ENCODE measurements at regions not wholly inside any gene's neighbourhood (a gene's known extent, or its start where the extent isn't known, plus 50 kb on each side); places are given as distances from the start of the nearest gene placed in this dataset.
"Not testable (repeated sequence)": the region's sequence is repeated elsewhere in the genome, so short reads cannot be mapped to it uniquely, and the experiment has no call there.

DNA sequence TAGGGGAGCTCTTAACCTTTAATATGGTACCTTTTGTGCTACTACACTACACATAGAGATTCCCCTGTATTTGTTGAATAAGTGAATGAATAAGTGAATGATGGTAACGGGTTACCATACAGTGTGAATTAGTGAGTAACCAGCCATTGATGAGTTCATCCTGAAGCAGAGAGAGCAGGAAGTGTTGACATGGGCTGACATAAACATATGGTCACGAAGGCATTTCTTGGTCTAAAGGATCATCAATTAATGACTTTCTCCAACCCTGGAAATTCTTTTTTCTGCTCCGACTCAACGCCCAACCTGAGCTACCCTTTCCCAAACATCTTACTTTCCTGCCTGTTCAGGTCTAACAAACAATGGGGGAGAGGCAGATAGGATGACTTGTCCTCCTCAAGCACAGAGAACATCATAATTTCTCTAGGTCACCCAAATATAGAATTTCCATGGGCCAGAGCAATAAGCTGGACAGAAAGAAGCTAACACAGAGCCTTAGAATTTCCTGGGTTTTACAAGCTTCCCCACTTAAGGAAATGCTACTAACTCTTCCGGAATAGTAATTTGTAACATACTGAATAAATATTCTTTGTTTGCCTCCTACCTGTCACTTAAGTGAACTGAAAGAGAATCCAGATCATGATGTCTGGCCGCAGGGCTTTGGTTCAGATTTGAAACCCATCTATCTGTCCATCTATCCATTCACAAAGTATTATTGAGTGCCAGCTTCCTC is 114.7 kb upstream of the NGF start:
- no peak for DNase-seq

DNA sequence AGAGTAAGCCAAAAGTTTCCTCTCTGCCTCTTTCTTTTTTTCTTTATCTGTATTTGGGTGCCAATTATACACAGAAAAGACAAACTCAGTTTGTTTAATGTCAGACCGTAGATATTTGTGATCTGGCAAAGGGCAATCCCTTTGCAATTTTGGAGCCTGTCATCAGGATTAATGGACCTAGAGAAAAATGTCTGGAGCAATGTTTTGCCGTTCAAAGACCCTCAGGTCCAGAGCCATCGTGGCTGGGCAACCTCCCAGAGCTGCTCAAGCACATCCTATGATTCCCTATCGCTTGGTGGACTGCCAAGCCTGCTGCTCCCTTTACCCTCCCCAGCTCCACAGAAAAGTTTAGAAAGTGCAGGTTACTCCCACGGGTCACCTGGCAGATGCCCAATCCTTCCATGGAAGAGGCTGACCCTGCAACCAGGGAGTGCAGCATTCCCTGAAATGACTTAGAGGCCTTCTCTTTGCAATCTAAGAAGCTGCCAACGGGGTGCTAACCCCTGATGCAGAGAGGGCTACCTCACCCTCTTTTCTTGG is 112.5 kb upstream of the NGF start:
- DNase-seq = no peak

DNA sequence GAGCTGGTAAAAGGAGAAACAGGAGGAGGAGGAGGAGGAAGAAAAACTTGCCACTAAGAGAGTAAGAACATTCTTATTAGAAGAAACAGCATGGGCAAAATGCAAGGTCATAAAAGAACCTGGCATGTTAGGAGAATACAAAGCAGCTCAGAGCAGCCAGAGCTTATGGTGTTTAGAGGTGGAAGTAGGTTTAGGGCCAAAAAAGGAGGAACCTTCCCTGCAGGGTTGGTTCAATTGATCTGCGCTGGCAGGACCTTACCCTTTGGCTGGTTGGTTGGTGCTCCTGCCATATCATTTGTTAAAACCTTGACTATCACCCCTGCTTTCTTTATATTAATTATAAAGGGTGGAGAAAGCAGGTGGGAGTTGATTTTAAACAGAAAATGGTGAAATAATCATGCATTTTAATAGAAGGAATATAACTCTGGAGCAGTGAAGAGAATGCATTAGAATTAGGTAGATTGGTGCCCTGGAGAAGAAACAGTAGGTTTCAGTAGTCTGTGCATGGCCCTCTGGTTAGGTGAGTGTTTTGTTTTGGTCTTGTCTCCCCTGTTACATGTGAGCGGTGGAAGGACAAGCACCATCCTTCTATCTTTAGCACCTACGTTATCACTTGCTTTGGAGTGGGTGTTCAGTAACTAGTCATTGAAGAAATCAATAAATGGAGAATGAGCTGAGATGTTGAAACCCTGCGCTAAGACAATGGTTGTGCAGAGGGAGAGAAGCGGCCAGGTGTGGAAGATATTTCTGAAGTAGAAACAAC is 110.4 kb upstream of the NGF start:
- DNase-seq = no peak

- no peak for DNase-seq
These were observed 109.6 kb upstream of the NGF start for GRCh38 chr1:115447672-115448071.

DNA sequence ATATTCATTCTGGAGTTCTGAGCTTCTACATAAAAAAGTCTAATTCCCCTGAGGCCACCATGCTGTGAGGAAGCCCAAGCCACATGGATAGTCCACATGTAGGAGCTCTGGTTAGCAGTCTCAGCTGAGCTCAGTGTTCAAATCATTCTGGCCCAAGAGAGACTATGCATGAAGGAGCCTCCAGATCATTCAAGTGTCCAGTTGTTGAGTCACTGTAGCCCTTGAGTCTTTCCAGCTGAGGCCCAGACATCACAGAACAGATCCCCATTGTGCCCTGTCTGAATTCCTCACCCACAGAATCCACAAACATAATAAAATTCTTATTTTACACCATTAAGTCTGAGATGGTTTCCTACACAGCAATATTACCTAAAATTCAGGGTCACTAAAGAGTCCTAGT is 107.0 kb upstream of the NGF start:
- no peak for DNase-seq

DNA sequence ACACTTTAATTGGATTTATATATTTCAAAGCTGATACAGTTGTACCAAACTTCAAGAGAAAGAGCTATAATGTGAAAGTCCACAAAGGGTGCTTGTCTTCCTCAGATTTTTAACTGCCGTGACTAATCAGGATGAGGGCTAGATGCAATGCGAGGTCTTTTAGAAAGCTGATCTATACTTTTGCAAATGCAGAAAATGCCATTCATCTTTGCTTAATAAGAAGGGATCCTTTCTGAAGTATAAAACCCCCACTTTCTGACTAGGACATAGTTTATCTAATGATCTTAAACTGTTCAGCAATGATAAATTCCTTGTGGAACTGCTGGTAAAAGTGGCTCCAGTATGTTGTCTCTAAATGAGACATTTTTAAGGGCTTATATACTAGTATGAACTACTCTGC is 102.7 kb upstream of the NGF start:
- no peak for DNase-seq

DNA sequence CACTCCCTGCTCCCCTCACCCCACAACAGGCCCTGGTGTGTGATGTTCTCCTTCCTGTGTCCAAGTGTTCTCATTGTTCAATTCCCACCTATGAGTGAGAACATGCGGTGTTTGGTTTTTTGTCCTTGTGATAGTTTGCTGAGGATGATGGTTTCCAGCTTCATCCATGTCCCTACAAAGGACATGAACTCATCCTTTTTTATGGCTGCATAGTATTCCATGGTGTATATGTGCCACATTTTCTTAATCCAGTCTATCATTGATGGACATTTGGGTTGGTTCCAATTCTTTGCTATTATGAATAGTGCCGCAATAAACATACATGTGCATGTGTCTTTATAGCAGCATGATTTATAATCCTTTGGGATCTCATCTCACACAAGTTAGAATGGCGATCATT is 101.5 kb upstream of the NGF start:
- DNase-seq = not testable (repeated sequence)

DNA sequence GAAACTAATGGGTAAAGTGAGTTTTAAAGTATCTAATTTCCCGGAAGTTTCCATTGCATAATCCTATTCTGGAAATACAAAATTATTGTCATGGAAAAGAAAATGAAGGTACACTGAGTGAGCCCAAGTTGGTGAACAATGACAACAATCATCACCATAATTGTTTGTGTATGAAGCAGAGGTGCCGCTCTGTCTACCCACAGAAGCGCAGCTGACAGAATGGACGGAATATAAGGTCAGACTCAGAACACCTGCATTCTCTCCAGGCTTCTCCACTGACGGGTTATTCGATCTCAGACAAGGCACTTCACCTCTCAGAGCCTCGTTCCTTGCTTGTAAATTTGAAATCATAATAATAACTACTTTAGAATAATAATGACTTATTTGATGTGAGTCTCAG is 99.1 kb upstream of the NGF start:
- peak in 1 of 2 experiments; percentile 5 for DNase-seq

GRCh38 chr1:115436596-115436995 is 98.5 kb upstream of the NGF start:
- DNase-seq = no peak

GRCh38 chr1:115433483-115433882 is 95.4 kb upstream of the NGF start:
- DNase-seq = no peak

- no peak for DNase-seq
These were observed 94.0 kb upstream of the NGF start for GRCh38 chr1:115432061-115432460.

DNA sequence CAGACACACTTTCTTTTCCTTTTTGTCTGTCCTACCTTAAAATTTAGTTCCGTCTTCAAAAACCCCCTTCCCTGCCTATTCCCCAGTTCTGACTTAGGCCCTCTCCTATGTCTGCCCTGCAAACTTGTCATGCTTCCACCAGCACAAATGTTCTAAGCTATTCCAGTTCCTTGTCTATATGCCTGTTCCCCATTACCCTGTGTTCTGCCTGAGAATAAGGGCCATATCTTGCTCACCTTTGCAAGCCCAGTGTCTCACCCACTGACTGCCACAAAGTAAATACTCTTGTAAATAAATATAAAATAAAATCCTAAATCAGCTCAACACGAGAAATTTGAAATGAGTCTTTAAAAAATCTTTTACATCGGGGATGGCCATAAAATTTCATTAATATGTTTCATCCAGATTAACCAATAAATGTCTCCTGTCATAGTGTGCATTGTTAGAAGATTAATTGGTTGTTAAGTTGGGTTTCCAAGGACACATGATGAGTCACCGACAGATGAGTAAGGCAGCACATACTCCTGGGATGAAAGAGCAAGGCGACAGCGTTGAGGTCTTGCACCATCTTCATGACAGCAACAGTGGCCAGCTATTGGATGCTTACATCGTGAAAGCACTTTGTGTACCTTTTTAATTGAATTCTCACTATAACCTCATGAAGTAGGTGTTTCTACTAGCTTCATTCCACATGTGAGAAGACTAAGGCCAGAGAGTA is 92.6 kb upstream of the NGF start:
- no peak for DNase-seq

DNA sequence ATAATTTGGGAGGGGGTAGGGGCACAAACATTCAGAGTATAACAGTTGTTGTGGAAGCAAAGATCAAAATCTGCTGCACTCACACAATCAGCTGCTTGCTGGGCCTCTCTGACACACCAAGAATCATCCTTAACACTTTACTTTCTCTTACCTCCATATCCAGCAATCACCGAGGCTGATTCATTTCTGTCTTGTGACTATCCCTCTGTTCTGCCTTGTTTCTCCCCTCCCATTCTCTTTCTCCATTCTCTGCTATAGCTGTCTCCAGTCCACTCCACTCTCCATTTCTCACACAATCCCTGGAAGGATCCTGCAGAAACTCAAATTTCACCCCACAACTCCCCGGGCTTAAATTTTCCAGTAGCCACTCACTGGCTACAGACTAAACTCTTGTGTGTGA is 91.8 kb upstream of the NGF start:
- DNase-seq = no peak

DNA sequence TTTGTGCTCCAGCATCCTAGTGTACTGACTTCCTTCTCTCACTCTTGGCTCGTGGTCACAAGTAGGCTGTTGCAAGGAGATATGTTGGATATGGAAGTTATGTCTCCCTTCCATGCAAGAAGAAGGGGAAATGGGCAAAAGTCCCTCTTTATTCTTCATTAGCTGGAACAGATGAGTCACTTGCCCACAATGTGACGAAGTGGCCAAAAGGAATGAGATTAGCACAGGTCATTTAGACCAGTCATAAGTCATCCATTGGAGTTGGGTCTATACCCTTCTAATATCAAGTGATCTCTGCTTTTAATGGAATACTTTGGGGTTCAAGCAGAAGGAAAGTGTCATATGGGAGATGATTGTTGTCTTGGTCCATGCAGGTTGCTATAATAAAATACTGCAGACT is 91.2 kb upstream of the NGF start:
- no peak for DNase-seq

DNA sequence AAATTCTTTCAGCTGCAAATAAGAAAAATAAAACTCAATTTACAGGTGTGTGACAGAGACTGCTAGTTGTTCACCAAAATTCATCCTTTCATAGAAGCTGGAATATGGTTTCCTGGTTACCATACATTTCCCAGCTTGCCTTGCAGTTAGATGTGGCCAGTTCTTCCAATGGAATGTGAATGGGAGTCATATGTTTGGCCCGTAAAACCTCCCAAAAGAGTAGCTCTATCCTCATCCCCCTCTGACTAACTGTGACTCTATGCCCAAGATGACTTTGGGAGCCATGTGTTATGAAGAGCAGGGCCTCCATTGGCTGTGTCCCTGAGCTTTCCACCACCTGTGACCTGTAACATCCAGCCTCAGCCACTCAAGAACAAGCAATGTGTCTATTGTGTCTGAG is 90.6 kb upstream of the NGF start:
- DNase-seq = no peak

GRCh38 chr1:115428256-115428655 is 90.2 kb upstream of the NGF start:
- DNase-seq = no peak

- DNase-seq = no peak
These were observed 88.9 kb upstream of the NGF start for GRCh38 chr1:115426956-115427355.

DNA sequence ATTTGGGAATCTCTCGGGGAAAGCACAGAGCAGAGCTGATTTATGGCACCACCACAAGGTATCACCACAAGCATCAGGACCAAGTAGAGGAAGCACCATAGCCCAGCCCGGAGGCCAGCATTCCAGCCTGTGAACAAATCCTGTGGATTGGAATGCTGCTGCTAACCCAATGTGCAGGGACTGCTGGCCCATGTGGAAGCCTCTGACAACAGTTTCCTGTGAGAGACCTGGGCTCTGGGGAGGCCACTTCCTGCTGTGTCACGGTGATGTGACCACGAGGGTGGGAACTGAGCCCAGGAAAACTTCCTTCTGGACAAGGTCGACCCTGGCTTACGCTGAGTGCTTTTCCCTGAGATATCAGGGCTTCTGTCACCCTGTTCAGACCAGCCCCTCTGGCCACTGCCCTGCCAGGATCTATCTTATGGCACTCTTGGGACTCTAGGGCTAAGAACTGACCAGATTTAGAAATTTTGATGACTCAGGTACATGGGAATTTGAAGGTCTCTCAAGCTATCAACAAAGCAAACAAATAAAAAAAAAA is 88.3 kb upstream of the NGF start:
- no peak for DNase-seq

GRCh38 chr1:115425442-115425841 is 87.4 kb upstream of the NGF start:
- DNase-seq = no peak

DNA sequence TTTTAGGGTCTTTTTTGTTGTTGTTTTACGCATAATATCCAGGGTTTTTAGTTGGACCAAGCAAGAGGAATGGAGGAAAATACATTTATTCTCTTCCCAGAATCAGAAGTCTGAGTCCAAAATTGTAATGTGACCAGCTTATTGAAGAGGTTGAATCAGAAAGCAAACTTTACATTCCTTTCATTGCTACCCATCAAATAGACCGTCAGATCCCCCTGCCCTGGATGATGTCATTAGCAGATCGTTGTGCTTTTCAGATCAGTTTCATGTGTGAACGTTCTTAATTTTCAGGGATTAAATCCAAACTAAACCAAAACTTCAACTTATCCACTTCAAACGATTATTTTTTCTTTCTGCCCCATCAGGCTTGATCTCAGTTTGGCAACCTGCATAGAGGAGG is 85.7 kb upstream of the NGF start:
- DNase-seq = peak in 1 of 2 experiments; percentile 51

GRCh38 chr1:115419571-115419970 is 81.5 kb upstream of the NGF start:
- DNase-seq = no peak

- no peak for DNase-seq
These were observed 75.6 kb upstream of the NGF start for GRCh38 chr1:115413621-115414020.

DNA sequence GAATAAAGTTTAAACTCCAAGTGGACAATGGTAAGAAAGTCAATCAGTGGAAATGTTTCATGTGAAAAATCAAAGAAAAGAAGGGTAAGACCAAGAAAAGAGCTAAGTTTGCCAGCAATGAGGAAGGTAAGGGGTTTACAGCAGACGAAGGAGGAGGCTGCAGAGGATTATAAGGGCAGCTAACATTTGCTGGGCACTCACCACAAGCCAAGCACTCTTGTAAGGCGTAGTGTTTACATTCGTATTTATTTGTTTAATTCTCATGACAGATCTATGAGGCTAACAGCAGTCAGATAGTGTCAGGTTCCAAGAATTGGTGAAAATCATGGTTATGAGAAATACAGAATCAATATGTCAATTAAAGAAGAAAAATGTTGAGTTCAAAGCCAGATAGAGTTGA is 75.2 kb upstream of the NGF start:
- DNase-seq = no peak
